ENCODE measurements at regions not wholly inside any gene's neighbourhood (a gene's known extent, or its start where the extent isn't known, plus 50 kb on each side); places are given as distances from the start of the nearest gene placed in this dataset.

DNA sequence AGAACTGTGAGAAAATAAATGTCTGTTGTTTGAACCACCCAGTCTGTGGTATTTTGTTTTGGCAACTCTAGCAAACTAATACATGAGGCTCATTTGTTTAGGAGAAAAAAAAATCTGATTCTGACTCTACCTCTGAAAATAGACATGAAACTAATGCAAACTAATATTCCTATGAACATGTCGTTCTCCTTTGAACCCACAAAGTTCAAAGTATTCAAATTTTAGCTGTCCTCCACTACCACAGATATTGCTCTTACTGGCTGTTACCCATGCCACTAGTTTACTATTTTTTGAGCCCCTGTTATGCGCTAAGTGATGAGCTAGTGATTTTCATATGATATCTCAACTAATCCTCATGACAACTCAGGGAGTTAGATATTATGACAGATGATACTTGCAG lies 58.8 kb upstream of the ZNF804B start:
- no peak for DNase-seq

DNA sequence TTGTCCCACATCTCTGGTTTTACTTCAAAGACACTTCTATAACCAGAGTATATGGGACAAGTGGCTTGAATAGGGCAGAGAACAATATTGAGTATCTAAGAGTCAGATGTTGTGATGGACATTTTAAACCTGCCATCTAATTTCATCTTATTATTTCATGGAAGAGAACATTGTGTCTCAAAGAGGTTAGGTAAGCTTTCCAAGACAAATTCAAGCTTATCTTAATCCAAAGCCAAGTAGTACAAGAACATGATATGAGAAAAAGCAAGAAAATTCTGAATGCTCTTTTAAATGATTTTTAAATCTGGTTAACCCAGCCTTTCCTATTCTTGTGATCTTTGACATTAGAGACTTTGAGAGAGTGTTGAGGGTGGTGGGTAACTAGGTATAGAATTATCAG lies 65.3 kb upstream of the ZNF804B start:
- no peak for DNase-seq

DNA sequence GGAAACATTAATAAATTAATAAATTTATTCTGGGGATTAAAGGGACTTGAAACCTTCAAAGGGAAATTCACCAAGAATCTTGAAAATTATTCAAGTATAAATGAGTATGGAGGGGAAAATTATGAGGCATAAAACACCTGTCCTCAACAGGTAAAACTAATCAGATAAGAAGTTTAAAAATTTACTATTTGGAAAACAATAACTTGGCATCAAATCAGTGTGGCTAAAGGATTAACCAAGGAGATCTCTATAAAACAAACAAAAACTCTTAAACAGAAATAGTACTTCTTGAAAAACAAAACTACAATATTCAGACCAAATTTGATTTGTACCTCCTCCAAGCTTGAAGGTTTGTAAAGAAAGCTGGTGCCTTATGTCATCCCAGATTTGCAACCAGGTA lies 66.4 kb upstream of the ZNF804B start:
- no peak for DNase-seq

DNA sequence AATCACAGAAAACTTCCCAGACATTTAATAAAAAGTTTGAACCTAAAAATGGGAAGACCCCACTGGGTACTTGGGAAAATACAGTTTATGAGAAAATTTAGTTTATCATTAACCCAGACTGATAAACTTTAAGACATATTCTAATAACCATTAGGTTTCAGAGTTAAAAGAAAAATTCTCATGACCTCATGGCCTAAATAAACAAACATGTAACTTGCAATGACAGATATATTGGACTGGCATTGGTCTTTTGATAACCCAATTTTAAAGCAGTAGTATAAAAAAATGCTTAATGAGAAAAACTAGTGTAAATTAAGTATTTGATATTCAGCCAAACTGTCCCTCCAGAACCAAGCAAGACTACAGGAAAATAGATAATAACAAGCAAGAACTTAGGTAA lies 67.0 kb upstream of the ZNF804B start:
- DNase-seq = no peak

DNA sequence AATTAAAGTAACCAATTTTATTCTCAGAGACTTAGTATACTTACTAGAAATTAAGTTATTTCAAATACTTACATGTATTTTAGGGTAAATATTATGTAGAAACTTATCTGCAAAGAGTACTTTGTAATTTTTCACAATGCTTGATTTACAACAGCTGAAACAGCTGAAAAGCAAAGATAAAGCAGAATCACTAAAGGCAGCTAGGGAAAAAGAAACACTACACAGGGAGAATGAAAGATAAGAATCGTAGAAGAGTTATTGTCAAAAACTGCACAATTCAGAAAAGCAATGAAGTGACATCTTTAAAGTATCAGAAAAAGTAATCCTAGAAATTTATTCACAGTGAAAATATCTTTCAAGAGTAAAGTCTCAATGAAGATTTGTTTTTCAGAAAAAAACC lies 69.7 kb upstream of the ZNF804B start:
- DNase-seq = no peak

DNA sequence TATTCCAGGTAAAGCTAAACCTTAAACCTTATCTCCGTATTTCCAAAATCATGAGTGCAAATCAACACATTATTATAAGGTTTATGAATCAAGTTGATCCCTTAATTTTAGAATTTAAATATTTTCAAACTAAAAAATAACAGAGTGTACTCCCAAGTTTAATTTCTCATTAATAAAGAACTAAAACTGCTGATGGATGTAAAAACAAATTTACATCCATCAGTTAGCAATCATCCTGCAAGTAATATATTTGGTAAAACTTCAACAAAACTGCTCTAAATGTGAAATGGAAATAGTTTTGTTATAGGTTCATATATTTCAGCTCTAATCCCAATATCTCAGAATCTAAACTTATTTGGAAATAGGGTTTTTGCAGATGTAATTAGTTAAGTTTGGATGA lies 71.3 kb upstream of the ZNF804B start:
- DNase-seq = no peak

DNA sequence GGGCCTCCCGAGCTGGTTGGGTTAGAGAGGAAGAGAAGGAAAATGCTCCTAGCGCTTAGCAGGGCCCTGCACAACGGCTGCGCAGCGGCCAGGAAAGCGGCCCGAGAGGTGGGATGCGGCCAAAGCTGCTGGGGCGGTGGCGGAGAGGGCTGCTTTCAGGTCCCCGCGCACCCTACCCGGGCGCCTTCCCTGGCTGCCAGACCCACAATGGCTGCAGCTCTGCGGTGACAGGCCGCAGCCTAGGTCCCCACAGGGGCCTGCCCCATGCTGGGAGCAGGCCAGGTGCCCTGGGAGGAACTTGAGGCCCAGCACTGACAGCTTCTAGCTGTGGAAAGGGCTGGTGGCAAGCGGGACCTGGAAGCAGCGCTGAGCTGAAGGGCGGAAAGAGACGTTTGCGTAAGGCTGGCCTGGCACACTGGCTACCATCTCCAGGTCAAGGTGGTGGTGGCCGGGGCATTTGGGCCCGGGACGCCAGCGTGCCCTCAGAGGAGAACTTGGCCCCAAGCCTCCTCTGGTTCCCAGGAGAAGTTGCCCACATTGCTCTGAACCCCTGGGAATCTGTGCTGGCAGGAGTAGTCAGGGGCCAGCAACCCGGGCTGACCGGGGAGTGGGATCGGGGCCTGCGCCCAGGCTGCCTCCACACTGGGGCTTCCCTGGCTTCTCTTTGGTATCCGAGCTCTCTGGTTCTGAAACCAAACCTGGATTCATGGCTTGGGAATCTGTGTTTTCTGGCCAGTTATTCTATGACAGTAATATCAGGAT lies 72.9 kb upstream of the ZNF804B start:
- no peak for DNase-seq

DNA sequence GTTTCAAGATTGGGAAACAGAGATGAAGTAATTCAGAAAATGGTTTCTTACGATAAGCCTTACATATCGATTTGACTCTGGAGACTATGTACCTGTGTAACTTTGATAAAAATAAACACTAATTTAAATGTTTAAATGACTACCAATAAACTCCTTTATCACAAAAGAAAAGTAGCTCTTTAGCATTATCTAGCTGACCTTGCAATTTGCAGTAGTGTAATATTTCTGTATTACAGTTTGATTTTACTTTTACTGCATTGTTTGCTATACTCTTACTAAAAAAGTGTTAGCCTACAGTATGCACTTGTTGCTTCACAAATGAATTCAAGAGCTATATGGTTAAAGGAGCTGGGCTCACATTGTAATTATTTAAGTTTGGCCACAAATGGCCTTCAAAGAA lies 77.8 kb upstream of the ZNF804B start:
- DNase-seq = no peak

DNA sequence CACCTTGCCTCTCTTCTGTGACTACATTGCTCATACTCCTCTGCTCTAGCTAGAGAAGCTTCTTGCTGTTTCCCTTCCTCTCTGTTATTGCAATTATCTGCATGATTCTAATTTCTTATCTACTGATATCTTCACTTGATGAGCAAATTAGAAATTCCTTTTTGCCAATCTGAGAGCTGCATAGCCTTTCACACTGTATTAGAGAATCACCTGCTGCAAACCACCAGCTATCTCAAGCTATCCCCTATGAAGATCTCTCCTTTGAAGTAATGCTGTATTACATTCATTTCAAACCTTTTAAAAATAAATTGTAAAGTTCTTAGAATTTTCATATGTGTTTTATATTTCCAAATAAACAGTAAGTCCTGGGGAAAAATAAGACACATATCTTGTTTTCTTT lies 89.0 kb upstream of the ZNF804B start:
- DNase-seq = no peak

DNA sequence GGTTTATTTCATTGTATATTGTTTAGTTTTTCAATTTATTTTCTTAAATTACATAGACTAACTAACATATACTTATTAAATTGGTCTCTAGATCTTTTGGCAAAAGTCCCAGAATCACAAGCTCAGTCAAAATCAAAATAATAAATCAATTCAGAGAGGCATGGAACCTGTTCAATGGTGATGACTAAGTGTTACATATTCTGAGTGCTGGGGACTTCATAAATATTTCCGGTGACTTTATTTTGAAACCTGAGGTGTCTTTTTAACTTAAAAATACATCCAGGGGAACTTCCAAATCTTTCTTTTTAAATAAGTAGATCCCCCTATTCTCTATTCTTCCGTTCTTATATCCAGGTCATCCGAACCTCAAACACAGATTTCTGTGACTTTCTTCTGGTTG lies 89.6 kb upstream of the ZNF804B start:
- no peak for DNase-seq

DNA sequence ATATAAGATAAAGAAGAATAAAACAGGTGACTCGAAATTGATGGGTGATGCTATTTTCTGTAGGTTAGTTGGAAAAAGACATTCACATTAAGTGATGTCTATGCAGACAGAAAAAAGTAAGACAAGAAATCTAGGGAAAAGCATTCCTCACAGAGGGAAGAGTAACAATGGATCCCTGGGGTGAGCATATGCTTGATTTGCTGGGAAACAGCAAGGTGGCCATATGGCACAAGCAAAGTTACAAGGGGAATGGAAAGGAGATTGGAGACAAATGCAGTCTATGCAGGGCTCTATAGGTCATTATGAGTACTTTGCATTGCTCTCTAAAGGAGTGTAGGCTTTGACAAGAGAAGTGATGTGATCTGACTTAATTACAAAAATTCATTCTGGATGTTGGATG lies 90.9 kb upstream of the ZNF804B start:
- DNase-seq = no peak

DNA sequence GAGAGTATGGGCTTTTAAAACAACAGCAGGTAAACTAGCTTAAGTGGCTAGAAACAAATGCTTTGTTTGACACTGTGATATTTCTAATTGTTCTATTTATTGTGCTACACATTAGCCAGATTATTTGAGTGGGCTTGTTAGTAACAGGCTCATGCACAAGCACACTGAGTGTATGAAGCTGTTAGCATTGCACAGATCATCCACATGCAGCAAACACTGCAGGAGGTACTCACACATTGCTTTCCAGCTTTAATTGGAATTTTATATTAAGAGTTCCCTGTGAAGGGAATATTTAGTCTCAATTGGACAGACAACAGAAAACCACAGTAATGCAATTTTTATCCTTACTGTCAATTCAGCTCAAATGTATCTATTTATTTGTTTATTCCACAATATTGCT lies 92.9 kb upstream of the ZNF804B start:
- DNase-seq = no peak

DNA sequence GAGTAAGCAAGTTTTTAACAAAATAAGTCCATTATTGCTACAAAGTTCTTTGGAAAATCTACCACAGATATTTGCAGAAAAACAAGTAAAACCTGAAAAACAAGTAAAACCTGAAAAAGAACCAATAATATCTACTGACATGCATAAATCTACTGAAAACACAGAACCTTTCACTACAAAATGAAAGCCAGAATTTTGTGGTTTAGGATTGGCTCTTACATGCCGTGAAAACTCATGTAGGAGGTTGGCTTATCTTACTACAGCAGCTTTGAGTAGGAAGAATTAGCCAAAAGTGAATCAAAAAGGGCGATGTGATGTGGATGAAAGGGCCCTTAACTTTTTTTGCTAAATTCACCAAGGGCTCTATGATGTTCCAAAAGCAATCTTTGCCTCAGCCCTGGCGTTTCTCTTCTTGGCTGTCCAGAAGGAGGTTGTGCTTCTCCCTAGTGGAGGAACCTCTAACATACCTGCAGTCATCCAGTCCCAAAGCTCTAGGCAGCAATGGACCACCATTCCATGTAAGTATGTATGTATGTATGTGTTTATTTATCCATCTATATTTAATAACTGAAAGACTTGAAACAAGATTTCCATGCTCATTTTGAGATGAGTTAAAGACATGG lies 93.5 kb upstream of the ZNF804B start:
- no peak for DNase-seq

DNA sequence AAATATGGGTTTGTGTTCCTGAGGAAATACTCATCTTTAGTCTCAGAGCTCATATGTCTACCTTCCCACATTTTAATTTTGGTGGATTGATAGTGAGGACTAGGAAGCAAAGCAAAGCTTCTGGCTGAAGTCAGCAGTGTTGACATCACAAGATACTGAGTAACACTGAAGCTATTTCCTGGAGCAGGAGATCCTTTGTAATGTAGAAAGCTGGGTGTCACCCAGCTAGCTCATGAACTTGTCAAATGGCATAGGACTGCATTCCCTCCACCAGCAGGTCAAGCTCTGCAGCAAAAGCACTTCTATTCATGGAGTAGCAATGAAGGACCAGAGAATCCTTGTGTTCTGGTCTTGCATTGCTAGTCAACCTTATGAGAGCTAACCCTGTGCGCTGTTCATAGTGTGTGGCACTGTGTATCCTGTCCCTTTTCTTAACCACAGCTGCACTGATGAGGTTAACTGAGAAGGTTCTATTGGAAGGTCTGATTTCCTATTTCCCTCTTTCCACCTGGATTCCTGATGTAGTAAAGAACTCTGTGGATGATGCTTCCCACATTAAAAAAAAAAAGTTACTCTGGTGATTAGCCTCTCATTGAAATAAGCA lies 94.8 kb upstream of the ZNF804B start:
- DNase-seq = no peak

DNA sequence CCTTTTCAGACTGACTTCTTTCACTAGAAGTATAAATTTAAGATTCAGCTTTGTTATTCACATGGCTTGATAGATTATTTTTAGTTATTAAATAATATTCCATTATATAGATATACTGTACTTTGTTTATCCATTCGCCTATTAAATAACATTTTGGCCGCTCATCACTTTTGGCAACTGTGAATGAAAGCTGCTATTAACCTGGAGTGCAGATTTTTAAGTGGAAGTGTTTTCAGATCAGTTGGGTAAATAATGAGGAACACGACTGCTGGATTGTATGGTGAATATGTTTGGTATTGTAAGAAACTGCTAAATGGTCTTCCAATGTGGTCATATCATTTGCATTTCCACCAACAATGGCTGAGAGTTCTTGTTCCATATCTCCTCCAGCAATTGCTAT lies 97.6 kb upstream of the ZNF804B start:
- no peak for DNase-seq

DNA sequence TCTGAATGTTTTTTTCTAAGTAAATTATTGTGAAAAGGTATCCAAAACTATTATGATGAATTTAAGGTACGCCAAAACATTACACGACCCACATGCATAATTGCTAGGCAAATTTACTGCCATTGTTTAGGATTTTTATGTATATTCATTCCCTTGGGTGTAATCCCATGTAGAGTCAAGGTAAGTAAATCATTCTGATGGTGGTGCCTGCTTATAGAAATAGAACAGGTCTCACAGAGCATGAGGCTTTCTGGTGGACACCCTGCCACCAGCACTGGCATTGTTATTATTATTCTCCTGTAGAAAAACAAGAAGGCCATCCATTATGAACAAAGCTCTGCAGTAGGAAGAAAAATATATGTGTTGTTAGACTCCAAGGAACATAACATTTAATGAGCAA lies 111.7 kb upstream of the ZNF804B start:
- DNase-seq = no peak

DNA sequence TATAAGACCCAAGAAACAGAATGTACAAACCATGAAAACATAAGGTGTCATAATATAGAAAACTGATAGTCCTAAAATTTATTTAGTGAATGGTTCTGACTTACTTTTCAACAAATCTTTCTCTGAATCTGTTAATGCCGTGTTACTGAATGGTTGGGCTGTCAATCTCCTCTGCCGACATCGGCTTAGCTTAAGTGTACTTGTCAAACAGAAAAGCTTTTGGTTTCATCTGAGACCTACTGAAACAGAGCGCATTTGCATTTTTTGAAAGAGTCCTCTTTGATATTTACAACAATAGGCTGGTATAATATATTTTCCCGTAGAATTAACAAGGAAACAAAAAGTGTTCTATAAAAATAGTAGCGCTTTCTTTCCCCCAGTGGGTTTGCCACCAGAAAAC lies 120.9 kb upstream of the ZNF804B start:
- DNase-seq = no peak

DNA sequence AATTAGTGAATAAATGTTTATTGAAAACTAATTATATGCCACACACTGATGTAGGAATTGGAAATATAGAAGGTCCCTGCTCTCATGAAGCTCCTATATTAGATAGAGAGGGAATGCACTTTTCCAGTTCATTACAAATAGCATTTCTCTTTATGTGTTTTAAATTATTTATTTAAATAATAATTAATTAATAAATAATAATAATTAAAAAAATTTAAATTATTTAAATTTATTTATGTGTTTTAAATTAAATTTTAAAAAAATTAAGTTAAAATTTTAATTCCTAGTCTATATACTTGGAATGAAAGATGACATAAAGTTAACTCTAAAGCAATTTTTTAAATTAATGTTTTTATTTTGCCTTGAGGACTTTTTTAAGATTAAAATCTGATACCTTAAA lies 121.7 kb upstream of the ZNF804B start:
- no peak for DNase-seq

DNA sequence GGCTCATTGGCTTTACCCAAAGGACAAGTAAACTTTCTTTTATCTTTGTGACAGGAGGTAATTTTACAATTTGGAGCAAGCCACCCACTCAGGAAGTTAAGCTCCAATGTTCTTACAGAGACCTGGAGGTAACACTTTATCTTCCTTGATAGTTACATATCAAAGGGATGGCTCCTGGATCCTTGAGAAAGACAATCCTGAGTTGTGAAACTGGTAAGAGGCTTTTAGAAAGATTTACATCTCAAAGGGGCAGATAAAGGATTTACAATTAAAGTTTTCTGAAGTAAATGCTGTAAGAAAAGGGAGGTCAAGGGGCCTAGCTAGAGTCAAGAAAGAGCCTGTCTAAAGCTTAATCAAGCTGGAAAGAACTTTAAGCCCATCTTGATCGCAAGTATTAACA lies 124.4 kb upstream of the ZNF804B start:
- no peak for DNase-seq

DNA sequence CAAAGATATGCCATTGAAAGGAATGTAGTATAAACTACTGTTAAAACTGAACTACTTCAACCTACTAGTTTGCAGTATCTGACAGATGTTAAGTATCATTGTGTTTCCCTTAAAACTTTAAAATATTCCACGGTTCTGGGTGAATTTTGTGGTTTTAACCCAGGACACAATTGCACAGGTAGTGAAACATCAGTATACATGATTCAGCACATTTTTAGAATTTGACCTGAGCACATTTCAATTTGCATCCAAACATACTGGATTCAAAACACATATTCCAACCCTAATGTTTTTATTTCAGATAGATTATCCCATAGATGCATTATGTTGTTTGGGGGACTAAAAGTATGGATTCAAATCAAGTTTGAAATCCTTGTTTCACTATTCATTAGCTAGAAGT lies 129.9 kb upstream of the ZNF804B start:
- no peak for DNase-seq

DNA sequence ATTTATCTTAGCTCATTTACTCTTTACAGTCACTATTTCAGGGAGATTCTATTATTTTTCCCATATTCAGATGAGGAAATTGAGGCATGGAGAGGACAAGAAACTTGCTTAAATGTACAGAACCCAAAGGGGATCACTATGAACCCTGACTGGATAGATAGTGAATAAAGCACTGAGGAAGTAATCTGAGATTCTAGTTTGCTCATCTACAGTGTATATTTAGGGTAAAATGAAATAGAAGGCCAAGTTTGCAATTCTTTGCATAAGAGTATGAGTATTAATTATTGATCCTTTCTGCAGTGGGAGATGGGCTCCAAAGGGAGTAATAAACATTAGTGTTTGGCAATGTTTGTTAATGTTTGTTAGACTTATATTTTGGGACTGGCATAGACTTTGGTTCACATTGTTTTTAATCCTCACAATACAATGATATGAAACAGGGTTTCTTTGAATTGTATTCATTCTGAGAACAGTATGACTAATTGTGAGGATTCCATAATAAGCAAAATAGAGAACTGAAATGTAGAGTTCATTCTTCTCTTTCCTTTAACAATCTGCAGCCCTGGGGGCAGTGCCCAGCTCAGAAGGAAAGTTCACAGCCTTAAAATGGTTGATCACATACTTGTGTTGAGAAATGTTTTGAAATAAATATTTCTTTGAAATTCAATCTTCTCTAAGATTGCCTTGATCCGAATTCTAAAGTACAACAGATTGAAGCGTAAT lies 131.0 kb upstream of the ZNF804B start:
- DNase-seq = no peak

DNA sequence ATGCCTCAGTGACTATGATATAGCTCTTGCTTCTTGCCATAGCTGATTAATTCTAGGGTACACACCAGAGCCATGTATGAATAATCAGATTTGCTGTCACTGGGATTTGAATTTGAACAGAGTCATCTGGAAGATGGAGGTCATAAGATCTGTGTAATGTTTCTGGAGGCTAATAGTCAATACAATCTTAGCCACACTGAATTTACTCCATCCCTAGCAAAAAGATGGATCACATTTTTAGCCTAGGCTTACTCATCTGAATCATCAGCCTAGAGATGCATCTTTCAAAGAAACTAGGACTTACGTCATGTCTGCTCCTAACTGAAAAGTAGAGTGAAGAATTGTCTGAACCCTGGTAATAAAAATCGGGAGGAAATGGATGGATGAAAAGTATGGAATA lies 142.3 kb upstream of the ZNF804B start:
- no peak for DNase-seq

DNA sequence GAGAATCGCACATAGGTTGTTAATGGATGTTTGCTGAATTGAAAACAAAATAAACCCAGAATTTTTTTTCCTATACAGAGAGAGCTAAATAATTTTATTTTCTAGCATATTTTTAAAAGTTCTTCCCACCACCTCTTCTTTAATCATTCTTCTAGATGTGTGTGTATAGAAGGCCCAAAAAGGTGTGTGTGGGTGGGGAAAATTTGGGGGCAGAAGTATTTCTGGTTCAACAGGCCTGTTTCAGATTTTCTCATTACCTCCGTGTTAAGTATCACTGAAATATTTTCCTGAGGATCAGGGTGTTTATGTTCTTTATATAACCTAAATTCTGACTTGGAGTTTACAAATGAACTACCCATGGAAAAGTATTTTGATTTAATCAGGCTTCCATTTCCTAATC lies 144.2 kb upstream of the ZNF804B start:
- DNase-seq = no peak

DNA sequence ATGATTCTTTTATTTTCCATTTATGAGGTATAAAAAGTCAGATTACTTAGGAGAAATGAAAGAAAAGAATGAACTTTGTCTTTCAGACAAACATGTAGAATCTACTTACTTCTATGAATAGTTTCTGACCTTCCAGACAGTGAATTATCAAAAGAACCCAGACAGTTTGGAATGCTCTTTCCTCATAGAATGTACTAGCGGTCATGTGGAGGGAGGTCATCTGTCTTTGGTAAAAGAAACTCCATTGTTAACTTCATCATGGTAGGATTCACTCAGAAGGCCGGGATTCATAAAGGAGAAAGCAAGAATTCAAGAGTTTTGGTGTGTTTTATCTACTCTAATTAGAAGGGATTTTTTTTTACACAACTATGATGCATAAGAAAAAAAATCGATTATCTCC lies 144.8 kb upstream of the ZNF804B start:
- no peak for DNase-seq
